ENCODE measurements at regions not wholly inside any gene's neighbourhood (a gene's known extent, or its start where the extent isn't known, plus 50 kb on each side); places are given as distances from the start of the nearest gene placed in this dataset.

GRCh38 chr10:128993911-128994538 is 473.0 kb upstream of the MGMT start:
- TF ChIP-seq U2AF2 (IDR thresholded peaks at IDR 0.05; ENCODE audit: low read depth, low read length): no peak
- no peak for TF ChIP-seq GLMP (CRISPR knock-in tag; IDR thresholded peaks at IDR 0.05; ENCODE audit: borderline replicate concordance)
- TF ChIP-seq ZNF572 (CRISPR knock-in tag; IDR thresholded peaks at IDR 0.05): no peak
- no peak for TF ChIP-seq ZFYVE20 (CRISPR knock-in tag; IDR thresholded peaks at IDR 0.05; ENCODE audit: borderline replicate concordance, low read depth)
- TF ChIP-seq ZBTB14 (CRISPR knock-in tag; IDR thresholded peaks at IDR 0.05): no peak
- TF ChIP-seq KLF16 (CRISPR knock-in tag; IDR thresholded peaks at IDR 0.05): no peak
- no peak for TF ChIP-seq DNMT1 (CRISPR knock-in tag; IDR thresholded peaks at IDR 0.05)
- no peak for TF ChIP-seq TSC22D2 (CRISPR knock-in tag; IDR thresholded peaks at IDR 0.05; ENCODE audit: borderline replicate concordance)
- no peak for TF ChIP-seq ZBED4 (CRISPR knock-in tag; IDR thresholded peaks at IDR 0.05; ENCODE audit: borderline replicate concordance)
- no peak for TF ChIP-seq ZNF672 (CRISPR knock-in tag; IDR thresholded peaks at IDR 0.05)
- TF ChIP-seq ZFAT (CRISPR knock-in tag; conservative IDR thresholded peaks at IDR 0.05): no peak
- TF ChIP-seq ZNF839 (CRISPR knock-in tag; IDR thresholded peaks at IDR 0.05; ENCODE audit: borderline replicate concordance): no peak
- TF ChIP-seq MZF1 (CRISPR knock-in tag; IDR thresholded peaks at IDR 0.05; ENCODE audit: borderline replicate concordance): no peak
- no peak for TF ChIP-seq ZNF260 (CRISPR knock-in tag; IDR thresholded peaks at IDR 0.05; ENCODE audit: borderline replicate concordance, low read depth)
- no peak for TF ChIP-seq HDAC6 (IDR thresholded peaks at IDR 0.05; ENCODE audit: low read depth, low read length)
- TF ChIP-seq ZNF44 (CRISPR knock-in tag; IDR thresholded peaks at IDR 0.05): no peak
- no peak for TF ChIP-seq ZFY (CRISPR knock-in tag; IDR thresholded peaks at IDR 0.05)
- Histone ChIP-seq H3K79me2 (ENCODE audit: insufficient read depth, low read length) (no peaks in the 10 kb centered on the region), H3K36me3 (replicated peaks in 1 of 2; ENCODE audit: control insufficient read depth in 1 of 2, insufficient read depth in 2 of 2, low read length in 2 of 2) (no peaks in the 10 kb centered on the region), H3K27me3 (ENCODE audit: control insufficient read depth in 1 of 2, insufficient read depth in 2 of 2, low read length in 2 of 2) (peaks cover 0 to 11% of the 10 kb centered on the region in 2 experiments; a peak in 2 of 5 replicates), H3K9me3 (ENCODE audit: low read length) (no peaks in the 10 kb centered on the region), H3K9ac (ENCODE audit: insufficient read depth, low read depth, low read length) (no peak overlapping the region), H3K4me3 (replicated peaks in 1 of 3; ENCODE audit: insufficient read depth in 1 of 3, low read depth in 2 of 3, low read length in 3 of 3) (no peak overlapping the region), H3K27ac (ENCODE audit: extremely low read length, insufficient read depth, low read length) (no peak overlapping the region), H3K4me2 (ENCODE audit: low read depth, low read length) (no peak overlapping the region), H3K4me1 (ENCODE audit: insufficient read depth, low read length) (no peaks in the 10 kb centered on the region), H2AFZ (ENCODE audit: low read length) (no peak overlapping the region), H4K20me1 (ENCODE audit: insufficient read depth, low read length) (no peaks in the 10 kb centered on the region)
- ChIA-PET CTCF (ENCODE audit: low intra/inter-chr PET ratio, low total read pairs) (no interaction called here), POLR2A (no interaction called here)
- intact Hi-C loops (cut with micrococcal nuclease; ENCODE audit: unreplicated experiment): no loop called here
- WGBS (ENCODE audit: low lambda C conversion rate): 0% methylated on average over 5 of the region's 8 CpGs
- no TSS peak for BruUV-seq (replicated peaks)
- DNase-seq (ENCODE audit: low spot score): no peak
- no peak for ATAC-seq
- no peak for FAIRE-seq
- in situ Hi-C loops (cut with HindIII; ENCODE audit: extremely low pct_ligation_motif_present, low pct_unique_long_range_greater_than_20kb): no loop called here

Measured in HepG2 (cell line).